ENCODE measurements at regions not wholly inside any gene's neighbourhood (a gene's known extent, or its start where the extent isn't known, plus 50 kb on each side); places are given as distances from the start of the nearest gene placed in this dataset.

DNA sequence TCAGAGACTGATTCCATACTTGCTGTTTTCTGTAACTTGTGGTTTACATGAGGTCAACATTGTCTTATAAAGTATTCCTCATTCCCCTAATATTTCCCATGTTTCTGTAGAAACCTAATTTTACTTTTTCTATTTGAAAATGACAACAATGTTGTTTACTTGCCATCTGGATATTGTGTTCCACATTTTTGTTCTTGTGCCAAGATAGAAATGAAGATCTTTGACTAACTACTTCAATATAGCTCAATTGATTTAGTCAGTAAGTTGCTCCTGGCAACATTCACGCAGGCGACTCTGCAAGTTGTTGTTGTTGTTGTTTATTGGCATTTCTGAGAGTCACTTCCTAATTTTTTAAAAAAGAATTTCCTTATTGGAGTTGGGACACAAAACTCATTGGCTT, 69.5 kb downstream of the CAVIN2 start:
- Histone ChIP-seq H3K4me3 (ENCODE audit: low read length) (no peak overlapping the region), H3K9ac (ENCODE audit: low read length) (no peak overlapping the region), H3K9me3 (ENCODE audit: insufficient read depth, low read length) (no peaks in the 10 kb centered on the region), H4K20me1 (ENCODE audit: insufficient read depth, low read length) (no peaks in the 10 kb centered on the region), H2AFZ (ENCODE audit: low read depth, low read length) (no peak overlapping the region), H3K4me1 (ENCODE audit: low read length) (no peaks in the 10 kb centered on the region), H3K36me3 (replicated peaks; ENCODE audit: low read depth, low read length) (no peaks in the 10 kb centered on the region), H3K79me2 (ENCODE audit: low read length) (no peaks in the 10 kb centered on the region), H3K27ac (ENCODE audit: low read length) (no peak overlapping the region), H3K4me2 (ENCODE audit: low read length) (no peak overlapping the region), H3K27me3 (ENCODE audit: low read depth, low read length) (no peaks in the 10 kb centered on the region)
- TF ChIP-seq, protein P1, sequence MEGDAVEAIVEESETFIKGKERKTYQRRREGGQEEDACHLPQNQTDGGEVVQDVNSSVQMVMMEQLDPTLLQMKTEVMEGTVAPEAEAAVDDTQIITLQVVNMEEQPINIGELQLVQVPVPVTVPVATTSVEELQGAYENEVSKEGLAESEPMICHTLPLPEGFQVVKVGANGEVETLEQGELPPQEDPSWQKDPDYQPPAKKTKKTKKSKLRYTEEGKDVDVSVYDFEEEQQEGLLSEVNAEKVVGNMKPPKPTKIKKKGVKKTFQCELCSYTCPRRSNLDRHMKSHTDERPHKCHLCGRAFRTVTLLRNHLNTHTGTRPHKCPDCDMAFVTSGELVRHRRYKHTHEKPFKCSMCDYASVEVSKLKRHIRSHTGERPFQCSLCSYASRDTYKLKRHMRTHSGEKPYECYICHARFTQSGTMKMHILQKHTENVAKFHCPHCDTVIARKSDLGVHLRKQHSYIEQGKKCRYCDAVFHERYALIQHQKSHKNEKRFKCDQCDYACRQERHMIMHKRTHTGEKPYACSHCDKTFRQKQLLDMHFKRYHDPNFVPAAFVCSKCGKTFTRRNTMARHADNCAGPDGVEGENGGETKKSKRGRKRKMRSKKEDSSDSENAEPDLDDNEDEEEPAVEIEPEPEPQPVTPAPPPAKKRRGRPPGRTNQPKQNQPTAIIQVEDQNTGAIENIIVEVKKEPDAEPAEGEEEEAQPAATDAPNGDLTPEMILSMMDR (IDR thresholded peaks at IDR 0.05; ENCODE audit: low read depth, low read length), result no peak
- TF ChIP-seq EZH2phosphoT487 (IDR thresholded peaks at IDR 0.05; ENCODE audit: low read depth), result no peak

DNA sequence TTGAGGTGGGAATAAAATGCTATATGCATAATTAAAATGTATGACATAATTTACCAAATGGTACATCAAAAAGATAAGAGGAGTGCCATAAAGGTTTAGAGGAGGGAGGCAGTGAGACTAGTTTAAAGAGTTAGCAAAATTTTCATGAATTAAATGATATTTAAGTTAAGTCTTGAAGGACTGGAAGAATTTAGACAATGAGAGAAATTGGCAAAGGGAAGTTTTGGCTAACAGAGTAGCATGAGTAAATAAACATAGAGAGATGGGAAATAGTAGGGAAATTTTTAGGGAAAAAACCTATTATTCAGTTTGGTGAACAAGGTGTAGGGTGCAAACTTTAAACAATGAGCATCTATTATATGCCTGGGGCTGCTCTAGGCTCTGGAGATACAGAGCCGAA, 68.8 kb downstream of the CAVIN2 start:
- H3K4me3 ChIP-seq (ENCODE audit: low read length), result no peak overlapping the region
- no peak overlapping the region for H2AFZ ChIP-seq (ENCODE audit: low read depth, low read length)
- H3K4me2 ChIP-seq (ENCODE audit: low read length), result no peak overlapping the region
- no peak for TF ChIP-seq EZH2phosphoT487 (IDR thresholded peaks at IDR 0.05; ENCODE audit: low read depth)
- TF ChIP-seq, protein P1 (IDR thresholded peaks at IDR 0.05; ENCODE audit: low read depth, low read length), result no peak
- H3K79me2 ChIP-seq (ENCODE audit: low read length), result no peaks in the 10 kb centered on the region
- H3K27ac ChIP-seq (ENCODE audit: low read length), result no peak overlapping the region
- H3K36me3 ChIP-seq (replicated peaks; ENCODE audit: low read depth, low read length), result no peaks in the 10 kb centered on the region
- no peaks in the 10 kb centered on the region for H4K20me1 ChIP-seq (ENCODE audit: insufficient read depth, low read length)
- no peaks in the 10 kb centered on the region for H3K27me3 ChIP-seq (ENCODE audit: low read depth, low read length)
- H3K4me1 ChIP-seq (ENCODE audit: low read length), result peaks cover under 1% of the 10 kb centered on the region
- no peaks in the 10 kb centered on the region for H3K9me3 ChIP-seq (ENCODE audit: insufficient read depth, low read length)
- no peak overlapping the region for H3K9ac ChIP-seq (ENCODE audit: low read length)

DNA sequence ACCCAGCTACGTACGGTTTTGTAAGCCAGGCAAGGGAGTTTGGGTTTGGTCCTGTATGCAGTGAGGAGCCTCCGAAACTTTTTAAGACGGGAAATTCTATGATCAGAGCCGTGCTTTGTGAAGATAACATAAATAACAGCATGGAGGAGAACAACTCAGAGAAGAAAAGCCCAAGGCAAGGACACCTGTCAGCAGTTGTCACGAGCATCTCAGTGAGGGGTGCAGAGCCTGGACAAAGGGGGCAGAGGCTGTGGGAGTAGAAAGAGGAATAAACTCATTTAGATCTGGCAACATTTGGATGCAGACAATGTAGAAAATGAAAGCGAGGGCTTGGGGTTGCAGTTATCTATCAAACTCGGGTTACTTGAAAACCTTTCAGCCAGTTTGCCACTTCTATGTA, 64.5 kb downstream of the CAVIN2 start:
- H3K9me3 ChIP-seq (ENCODE audit: insufficient read depth, low read length), result no peaks in the 10 kb centered on the region
- no peak overlapping the region for H2AFZ ChIP-seq (ENCODE audit: low read depth, low read length)
- no peaks in the 10 kb centered on the region for H3K79me2 ChIP-seq (ENCODE audit: low read length)
- TF ChIP-seq EZH2phosphoT487 (IDR thresholded peaks at IDR 0.05; ENCODE audit: low read depth), result no peak
- TF ChIP-seq, protein P1 (IDR thresholded peaks at IDR 0.05; ENCODE audit: low read depth, low read length), result no peak
- H3K27me3 ChIP-seq (ENCODE audit: low read depth, low read length), result no peaks in the 10 kb centered on the region
- no peak overlapping the region for H3K4me2 ChIP-seq (ENCODE audit: low read length)
- no peaks in the 10 kb centered on the region for H3K36me3 ChIP-seq (replicated peaks; ENCODE audit: low read depth, low read length)
- H3K9ac ChIP-seq (ENCODE audit: low read length), result no peak overlapping the region
- no peak overlapping the region for H3K4me3 ChIP-seq (ENCODE audit: low read length)
- no peak overlapping the region for H3K27ac ChIP-seq (ENCODE audit: low read length)
- no peaks in the 10 kb centered on the region for H4K20me1 ChIP-seq (ENCODE audit: insufficient read depth, low read length)
- peaks cover 15% of the 10 kb centered on the region for H3K4me1 ChIP-seq (ENCODE audit: low read length)

DNA sequence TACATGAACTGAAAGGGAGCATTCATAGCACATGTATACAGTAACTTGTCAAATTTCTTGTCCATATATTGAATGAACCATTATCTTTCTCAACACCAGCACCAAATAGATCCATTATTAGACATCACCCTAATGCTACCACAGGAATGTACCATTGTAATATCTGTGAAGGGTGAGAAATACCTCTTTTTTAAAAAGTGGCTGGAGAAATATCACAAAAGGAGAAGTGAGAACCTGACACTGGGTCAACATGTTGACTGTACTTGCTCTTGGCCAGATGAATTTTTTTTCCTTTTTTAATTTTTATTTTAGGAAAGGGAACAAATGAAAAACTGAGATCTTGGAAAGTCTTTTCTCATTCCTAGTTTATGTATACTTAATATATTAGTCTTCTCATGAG, 63.5 kb downstream of the CAVIN2 start:
- no peaks in the 10 kb centered on the region for H3K9me3 ChIP-seq (ENCODE audit: insufficient read depth, low read length)
- no peak overlapping the region for H3K27ac ChIP-seq (ENCODE audit: low read length)
- peaks cover 24% of the 10 kb centered on the region for H3K4me1 ChIP-seq (ENCODE audit: low read length)
- no peaks in the 10 kb centered on the region for H3K36me3 ChIP-seq (replicated peaks; ENCODE audit: low read depth, low read length)
- no peaks in the 10 kb centered on the region for H3K27me3 ChIP-seq (ENCODE audit: low read depth, low read length)
- no peak overlapping the region for H3K9ac ChIP-seq (ENCODE audit: low read length)
- no peak overlapping the region for H2AFZ ChIP-seq (ENCODE audit: low read depth, low read length)
- H3K4me2 ChIP-seq (ENCODE audit: low read length), result 0 out of 2 replicates have a peak overlapping the region, but pooled peaks have one; percentile 1
- H3K4me3 ChIP-seq (ENCODE audit: low read length), result no peak overlapping the region
- H4K20me1 ChIP-seq (ENCODE audit: insufficient read depth, low read length), result no peaks in the 10 kb centered on the region
- no peaks in the 10 kb centered on the region for H3K79me2 ChIP-seq (ENCODE audit: low read length)
- TF ChIP-seq, protein P1 (IDR thresholded peaks at IDR 0.05; ENCODE audit: low read depth, low read length), result no peak
- TF ChIP-seq EZH2phosphoT487 (IDR thresholded peaks at IDR 0.05; ENCODE audit: low read depth), result no peak
